HepG2 (cell line): ENCODE measurements at regions not wholly inside any gene's neighbourhood (a gene's known extent, or its start where the extent isn't known, plus 50 kb on each side); places are given as distances from the start of the nearest gene placed in this dataset.

Source experiments
- ATAC-seq: fragments of 200-7000 bp; cut with Tn5 transposase; 3 replicates; pipeline ENCODE4 v1.9.1; 2020; ENCODE audit warnings: mild to moderate bottlenecking, moderate library complexity
- BruUV-seq: library from RNA; stranded (reverse); fragments of 400-500 nt; replicated peaks from 2 replicates; lab custom pipeline; 2021; lab: Mats Ljungman, UMichigan
- CTCF ChIA-PET: fragments of 300-600 bp; formaldehyde crosslinking; extraction: SDS; loops from one replicate; lab custom pipeline; 2021; ENCODE audit warnings: low total read pairs, inconsistent platforms, low intra/inter-chr PET ratio; lab: Yijun Ruan, JAX
- POLR2A ChIA-PET: fragments of 350-600 bp; sonication (Branson Sonifier 250); formaldehyde crosslinking; loops from one replicate; lab custom pipeline; 2020; ENCODE audit warnings: antibody characterized with exemption, inconsistent platforms; lab: Yijun Ruan, JAX
- DNase-seq: peaks from one replicate; pipeline ENCODE4 v3.0.0-alpha.2; 2015; ENCODE audit warnings: low spot score
- FAIRE-seq: peaks from 3 replicates; lab custom pipeline; 2011; peaks lifted over from hg19 to GRCh38; lab: Jason Lieb, UNC
- H2AFZ ChIP-seq: one replicate; pipeline ENCODE4 v1.6.1; 2011; ENCODE audit warnings: low read length, inconsistent platforms
- H3K27ac ChIP-seq: fragments of 300-600 bp; 3 replicates; pipeline ENCODE4 v1.8.0; 2011; ENCODE audit warnings: mixed run types, mild to moderate bottlenecking, mixed read lengths, low read length, inconsistent platforms; ENCODE audit not compliant: insufficient read depth; ENCODE audit errors: extremely low read length
- H3K27me3 ChIP-seq, 2 experiments: fragments of 200-600 bp in 1 of 2; 2 replicates in 1 of 2; 3 replicates in 1 of 2; pipeline versions ENCODE4 v1.6.0 to v1.8.0; 2011; ENCODE audit warnings: low read length in 2 of 2, mild to moderate bottlenecking in 2 of 2, moderate library complexity in 2 of 2, inconsistent platforms in 1 of 2; ENCODE audit not compliant: insufficient read depth in 2 of 2, control insufficient read depth in 1 of 2
- H3K36me3 ChIP-seq, 2 experiments: fragments of 200-600 bp in 1 of 2; replicated peaks in 1 of 2; 2 replicates in 1 of 2; 3 replicates in 1 of 2; pipeline versions ENCODE4 v1.5.1 to v1.8.0; 2011; ENCODE audit warnings: low read length in 2 of 2, inconsistent platforms in 1 of 2; ENCODE audit not compliant: insufficient read depth in 2 of 2, control insufficient read depth in 1 of 2
- H3K4me1 ChIP-seq: 2 replicates; pipeline ENCODE4 v1.5.1; 2012; ENCODE audit warnings: low read length, inconsistent platforms; ENCODE audit not compliant: insufficient read depth
- H3K4me2 ChIP-seq: 2 replicates; pipeline ENCODE4 v1.6.0; 2011; ENCODE audit warnings: low read depth, low read length, inconsistent platforms
- H3K4me3 ChIP-seq, 3 experiments: fragments of 200-600 bp in 1 of 3; sonication (generic), shearing (Covaris generic) in 1 of 3; replicated peaks in 1 of 3; 2 replicates each; pipeline ENCODE4 v1.5.1; 2011 to 2016; ENCODE audit warnings: low read length in 3 of 3, inconsistent platforms in 2 of 3, low read depth in 2 of 3, mild to moderate bottlenecking in 2 of 3, control low read depth in 1 of 3, mixed read lengths in 1 of 3; ENCODE audit not compliant: insufficient read depth in 1 of 3
- H3K79me2 ChIP-seq: one replicate; pipeline ENCODE4 v1.6.1; 2011; ENCODE audit warnings: low read length, inconsistent platforms; ENCODE audit not compliant: insufficient read depth
- H3K9ac ChIP-seq: 2 replicates; pipeline ENCODE4 v1.6.0; 2011; ENCODE audit warnings: mild to moderate bottlenecking, low read depth, low read length, inconsistent platforms; ENCODE audit not compliant: insufficient read depth
- H3K9me3 ChIP-seq: 2 replicates; pipeline ENCODE4 v1.5.1; 2012; ENCODE audit warnings: mild to moderate bottlenecking, low read length
- H4K20me1 ChIP-seq: 2 replicates; pipeline ENCODE4 v1.6.0; 2011; ENCODE audit warnings: inconsistent platforms, mild to moderate bottlenecking, low read length, moderate library complexity; ENCODE audit not compliant: insufficient read depth
- REST ChIP-seq, 2 experiments: IDR thresholded peaks; 2 replicates each; pipeline ENCODE4 v1.6.1; 2011 to 2012; ENCODE audit warnings: low read length in 2 of 2, borderline replicate concordance in 1 of 2, low read depth in 1 of 2, mild to moderate bottlenecking in 1 of 2, moderate library complexity in 1 of 2
- ZNF615 ChIP-seq: sonication (generic); formaldehyde crosslinking; IDR thresholded peaks from 2 replicates; pipeline ENCODE4 v1.5.0; 2020; ENCODE audit warnings: mild to moderate bottlenecking, missing genetic modification reagents, borderline replicate concordance
- WGBS: methylation state at CpG from one replicate; pipeline ENCODE4 v1.1.6; 2017; ENCODE audit warnings: low lambda C conversion rate; 5-methylcytosine and 5-hydroxymethylcytosine counted together
- in situ Hi-C: cut with HindIII; loops from 2 replicates; pipeline ENCODE4 v1.10.0; 2017; ENCODE audit warnings: low pct_unique_long_range_greater_than_20kb; ENCODE audit not compliant: extremely low pct_ligation_motif_present
- intact Hi-C: fragments of 100-400 bp; cut with micrococcal nuclease; formaldehyde crosslinking; loops from one replicate; pipeline ENCODE4 v1.10.0; 2022; ENCODE audit not compliant: unreplicated experiment
- TF ChIP-seq, protein P1 (sequence below): sonication (generic); formaldehyde crosslinking; IDR thresholded peaks from 2 replicates; pipeline ENCODE4 v1.4.0; 2020; ENCODE audit warnings: mild to moderate bottlenecking, missing genetic modification reagents

- TF ChIP-seq, protein P1, sequence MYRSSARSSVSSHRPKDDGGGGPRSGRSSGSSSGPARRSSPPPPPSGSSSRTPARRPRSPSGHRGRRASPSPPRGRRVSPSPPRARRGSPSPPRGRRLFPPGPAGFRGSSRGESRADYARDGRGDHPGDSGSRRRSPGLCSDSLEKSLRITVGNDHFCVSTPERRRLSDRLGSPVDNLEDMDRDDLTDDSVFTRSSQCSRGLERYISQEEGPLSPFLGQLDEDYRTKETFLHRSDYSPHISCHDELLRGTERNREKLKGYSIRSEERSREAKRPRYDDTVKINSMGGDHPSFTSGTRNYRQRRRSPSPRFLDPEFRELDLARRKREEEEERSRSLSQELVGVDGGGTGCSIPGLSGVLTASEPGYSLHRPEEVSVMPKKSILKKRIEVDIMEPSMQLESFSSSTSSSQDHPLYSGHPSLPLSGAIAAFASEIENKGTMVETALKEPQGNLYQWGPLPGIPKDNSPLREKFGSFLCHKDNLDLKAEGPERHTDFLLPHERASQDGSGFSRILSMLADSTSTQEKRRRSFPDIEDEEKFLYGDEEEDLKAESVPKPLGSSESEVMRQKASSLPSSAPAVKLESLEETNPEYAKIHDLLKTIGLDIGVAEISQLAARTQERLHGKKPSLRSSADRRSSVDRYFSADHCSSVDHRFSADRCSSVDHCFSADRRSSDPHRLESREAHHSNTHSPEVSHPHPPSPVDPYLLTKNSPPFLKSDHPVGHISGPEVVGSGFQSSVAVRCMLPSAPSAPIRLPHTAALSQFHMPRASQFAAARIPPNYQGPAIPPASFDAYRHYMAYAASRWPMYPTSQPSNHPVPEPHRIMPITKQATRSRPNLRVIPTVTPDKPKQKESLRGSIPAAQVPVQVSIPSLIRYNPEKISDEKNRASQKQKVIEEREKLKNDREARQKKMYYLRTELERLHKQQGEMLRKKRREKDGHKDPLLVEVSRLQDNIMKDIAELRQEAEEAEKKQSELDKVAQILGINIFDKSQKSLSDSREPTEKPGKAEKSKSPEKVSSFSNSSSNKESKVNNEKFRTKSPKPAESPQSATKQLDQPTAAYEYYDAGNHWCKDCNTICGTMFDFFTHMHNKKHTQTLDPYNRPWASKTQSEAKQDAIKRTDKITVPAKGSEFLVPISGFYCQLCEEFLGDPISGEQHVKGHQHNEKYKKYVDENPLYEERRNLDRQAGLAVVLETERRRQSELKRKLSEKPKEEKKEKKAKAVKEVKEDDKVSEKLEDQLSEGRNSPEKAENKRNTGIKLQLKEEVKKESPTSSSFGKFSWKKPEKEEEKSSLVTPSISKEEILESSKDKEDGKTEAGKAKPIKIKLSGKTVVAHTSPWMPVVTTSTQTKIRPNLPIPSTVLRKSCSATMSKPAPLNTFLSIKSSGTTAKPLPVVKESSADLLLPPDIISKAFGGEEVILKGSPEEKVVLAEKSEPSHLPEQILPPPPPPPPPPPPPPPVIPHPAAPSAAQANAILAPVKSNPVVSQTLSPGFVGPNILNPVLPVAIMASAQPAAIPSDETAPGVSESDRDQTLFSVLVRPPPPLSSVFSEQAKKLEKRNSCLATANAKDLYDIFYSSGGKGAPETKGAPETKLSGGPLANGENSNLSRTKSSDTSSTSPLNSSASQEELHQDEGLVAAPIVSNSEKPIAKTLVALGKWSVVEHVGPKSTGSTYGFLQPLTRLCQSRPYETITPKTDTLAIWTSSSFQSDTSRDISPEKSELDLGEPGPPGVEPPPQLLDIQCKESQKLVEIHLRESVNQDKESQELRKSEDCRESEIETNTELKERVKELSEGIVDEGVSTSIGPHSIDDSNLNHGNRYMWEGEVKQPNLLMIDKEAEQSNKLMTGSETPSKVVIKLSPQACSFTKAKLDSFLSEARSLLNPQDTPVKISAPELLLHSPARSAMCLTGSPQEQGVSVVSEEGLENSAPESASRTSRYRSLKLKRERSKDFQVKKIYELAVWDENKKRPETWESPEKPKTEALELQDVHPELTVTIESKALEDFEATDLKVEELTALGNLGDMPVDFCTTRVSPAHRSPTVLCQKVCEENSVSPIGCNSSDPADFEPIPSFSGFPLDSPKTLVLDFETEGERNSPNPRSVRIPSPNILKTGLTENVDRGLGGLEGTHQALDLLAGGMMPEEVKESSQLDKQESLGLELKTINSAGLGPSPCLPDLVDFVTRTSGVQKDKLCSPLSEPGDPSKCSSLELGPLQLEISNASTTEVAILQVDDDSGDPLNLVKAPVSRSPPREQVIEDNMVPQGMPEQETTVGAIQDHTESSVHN (CRISPR knock-in tag), result no peak
- TF ChIP-seq, all 625 proteins: peak for 0
Observed at GRCh38 chr10:2870654-2871053, 196.7 kb upstream of the PFKP start (continued).

DNA sequence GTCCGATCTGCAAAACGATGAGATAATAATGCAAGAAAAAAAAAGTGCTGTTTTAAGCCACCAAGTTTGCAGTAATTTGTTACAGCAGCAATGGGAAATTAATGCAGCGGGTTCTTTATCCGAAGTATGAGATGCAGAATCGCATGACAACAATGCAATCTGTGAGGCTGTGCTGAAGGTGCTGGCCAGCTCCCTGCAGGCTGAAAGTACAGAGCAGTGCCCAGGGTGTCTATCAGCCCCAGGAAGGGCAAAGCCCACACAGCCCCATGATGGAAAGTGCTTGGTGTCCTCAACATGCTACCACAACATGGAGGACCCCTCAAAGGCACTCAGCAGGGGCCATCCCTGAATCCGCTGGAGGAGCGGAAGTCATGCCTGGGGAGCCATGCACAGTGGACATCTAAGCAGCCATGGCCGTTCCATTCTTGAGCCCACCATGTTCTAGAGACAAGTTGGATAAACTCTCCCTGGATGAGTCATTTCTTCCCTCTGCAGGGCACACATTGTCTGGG lies 199.5 kb upstream of the PFKP start:
- no peak overlapping the region for H3K4me2 ChIP-seq
- ChIA-PET CTCF (no interaction called here), POLR2A (no interaction called here)
- intact Hi-C loops, result no loop called here
- H3K9me3 ChIP-seq, result no peaks in the 10 kb centered on the region
- H3K9ac ChIP-seq, result no peak overlapping the region
- BruUV-seq, result no TSS peak
- WGBS, result 43% methylated on average over 5 of the region's 8 CpGs
- no peak overlapping the region for H2AFZ ChIP-seq
- no peak overlapping the region for H3K27ac ChIP-seq
- no peaks in the 10 kb centered on the region for H3K36me3 ChIP-seq
- no peaks in the 10 kb centered on the region for H4K20me1 ChIP-seq
- H3K79me2 ChIP-seq, result no peaks in the 10 kb centered on the region
- TF ChIP-seq REST (IDR thresholded peaks at IDR 0.05; ENCODE audit: borderline replicate concordance in 1 of 2, low read depth in 1 of 2, low read length in 2 of 2), result peak; percentile 9 to 62; a peak in 3 of 4 replicates
- no peak for TF ChIP-seq ZNF615 (CRISPR knock-in tag)
- in situ Hi-C loops, result no loop called here
- ATAC-seq (no peak), FAIRE-seq (no peak), DNase-seq (no peak)
- peaks cover 1 to 15% of the 10 kb centered on the region in 2 experiments; a peak in 2 of 5 replicates for H3K27me3 ChIP-seq
- no peaks in the 10 kb centered on the region for H3K4me1 ChIP-seq
- H3K4me3 ChIP-seq, result no peak overlapping the region
